Natural killer cell (primary cell): ENCODE measurements at regions not wholly inside any gene's neighbourhood (a gene's known extent, or its start where the extent isn't known, plus 50 kb on each side); places are given as distances from the start of the nearest gene placed in this dataset.
"Not testable (repeated sequence)": the region's sequence is repeated elsewhere in the genome, so short reads cannot be mapped to it uniquely, and the experiment has no call there.

Experiments used
- ATAC-seq, 3 donors: fragments of 150-1000 bp in 2 of 3; fragments of 200-7000 bp in 1 of 3; cut with Tn5 transposase; 1 replicate in 1 of 3; 2 replicates in 2 of 3; pipeline ENCODE4 v1.10.0; 2021; ENCODE audit warnings: mild to moderate bottlenecking in 2 of 3, moderate library complexity in 2 of 3
- DNase-seq, 2 donors: peaks; one replicate each; pipeline versions ENCODE4 v3.0.0 to v3.0.0-alpha.2; 2013 to 2021; ENCODE audit warnings: mixed read lengths in 1 of 2
- H3K27ac ChIP-seq: one replicate; pipeline ENCODE4 v1.5.1; 2013; ENCODE audit warnings: mild to moderate bottlenecking, low read length
- H3K27me3 ChIP-seq: one replicate; pipeline ENCODE4 v1.6.1; 2013; ENCODE audit warnings: low read length; ENCODE audit not compliant: control insufficient read depth, insufficient read depth
- H3K36me3 ChIP-seq: one replicate; pipeline ENCODE4 v1.6.1; 2013; ENCODE audit warnings: low read length; ENCODE audit not compliant: control insufficient read depth, insufficient read depth
- H3K4me1 ChIP-seq: one replicate; pipeline ENCODE4 v1.6.1; 2013; ENCODE audit warnings: low read length; ENCODE audit not compliant: control insufficient read depth, insufficient read depth
- H3K4me3 ChIP-seq: one replicate; pipeline ENCODE4 v1.5.1; 2013; ENCODE audit warnings: low read length
- H3K9me3 ChIP-seq: one replicate; pipeline ENCODE4 v1.6.1; 2013; ENCODE audit warnings: low read length; ENCODE audit not compliant: control insufficient read depth, insufficient read depth
- H3K27ac Mint-ChIP-seq, 2 donors: one replicate each; pipeline ENCODE4 v1.8.0; 2022; ENCODE audit warnings: mild to moderate bottlenecking in 2 of 2, mixed read lengths in 2 of 2, moderate library complexity in 1 of 2
- H3K27me3 Mint-ChIP-seq, 2 donors: one replicate each; pipeline ENCODE4 v1.8.0; 2022; ENCODE audit warnings: low read depth in 2 of 2, mixed read lengths in 2 of 2
- H3K36me3 Mint-ChIP-seq: one replicate; pipeline ENCODE4 v1.8.0; 2022; ENCODE audit warnings: mixed read lengths
- H3K4me1 Mint-ChIP-seq, 2 donors: one replicate each; pipeline ENCODE4 v1.8.0; 2022; ENCODE audit warnings: mixed read lengths in 2 of 2
- H3K4me3 Mint-ChIP-seq: one replicate; pipeline ENCODE4 v1.8.0; 2022; ENCODE audit warnings: mild to moderate bottlenecking, moderate library complexity, mixed read lengths
- H3K9me3 Mint-ChIP-seq, 2 donors: one replicate each; pipeline ENCODE4 v1.8.0; 2022; ENCODE audit warnings: mixed read lengths in 2 of 2
- WGBS: methylation state at CpG from one replicate; pipeline ENCODE4 v1.1.7; 2013; ENCODE audit warnings: missing lambda C conversion rate; ENCODE audit not compliant: insufficient coverage; 5-methylcytosine and 5-hydroxymethylcytosine counted together
- intact Hi-C: fragments of 100-400 bp; cut with micrococcal nuclease; formaldehyde crosslinking; loops from one replicate; pipeline ENCODE4 v1.14.2; 2022
- TF ChIP-seq, protein P1 (sequence below): fragments of 200-600 bp; IDR thresholded peaks from one replicate; pipeline ENCODE4 v1.8.0; 2022; ENCODE audit warnings: antibody characterized with exemption

DNA sequence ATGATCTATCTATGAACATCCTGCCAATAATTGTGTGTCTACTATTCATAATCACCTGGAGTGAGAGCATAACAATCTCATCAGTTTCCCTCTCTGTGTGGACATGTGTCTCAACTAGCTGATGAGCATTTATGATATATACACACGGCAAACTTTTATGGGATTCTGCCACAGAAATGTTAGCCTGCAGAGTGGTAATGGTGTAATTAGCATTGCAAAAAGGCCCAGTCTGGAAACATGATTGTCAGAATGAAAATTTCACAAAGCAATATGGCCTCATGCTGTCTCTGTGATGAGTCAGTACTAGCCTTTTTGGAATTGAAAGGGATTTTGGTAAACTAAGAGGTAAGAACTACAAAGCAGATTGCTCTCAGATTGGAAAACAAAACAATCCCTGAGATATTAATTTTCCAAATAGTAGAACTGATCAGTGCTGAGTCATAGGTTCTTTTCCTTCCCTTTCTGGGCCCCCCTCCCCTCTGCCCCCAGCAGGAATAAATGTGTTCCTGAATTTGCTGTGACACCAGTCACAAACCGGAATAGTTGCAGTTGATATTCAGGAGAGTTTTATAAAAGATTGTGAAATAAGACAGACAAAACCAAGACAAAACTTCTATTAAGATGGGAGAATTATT is 189.2 kb downstream of the OSR1 start:
- peaks cover 7 to 10% of the 10 kb centered on the region in 2 donors for H3K9me3 Mint-ChIP-seq
- H3K4me1 ChIP-seq = no peaks in the 10 kb centered on the region
- H3K4me1 Mint-ChIP-seq = no peaks in the 10 kb centered on the region
- H3K27ac Mint-ChIP-seq = no peak overlapping the region
- intact Hi-C loops = no loop called here
- TF ChIP-seq, protein P1, sequence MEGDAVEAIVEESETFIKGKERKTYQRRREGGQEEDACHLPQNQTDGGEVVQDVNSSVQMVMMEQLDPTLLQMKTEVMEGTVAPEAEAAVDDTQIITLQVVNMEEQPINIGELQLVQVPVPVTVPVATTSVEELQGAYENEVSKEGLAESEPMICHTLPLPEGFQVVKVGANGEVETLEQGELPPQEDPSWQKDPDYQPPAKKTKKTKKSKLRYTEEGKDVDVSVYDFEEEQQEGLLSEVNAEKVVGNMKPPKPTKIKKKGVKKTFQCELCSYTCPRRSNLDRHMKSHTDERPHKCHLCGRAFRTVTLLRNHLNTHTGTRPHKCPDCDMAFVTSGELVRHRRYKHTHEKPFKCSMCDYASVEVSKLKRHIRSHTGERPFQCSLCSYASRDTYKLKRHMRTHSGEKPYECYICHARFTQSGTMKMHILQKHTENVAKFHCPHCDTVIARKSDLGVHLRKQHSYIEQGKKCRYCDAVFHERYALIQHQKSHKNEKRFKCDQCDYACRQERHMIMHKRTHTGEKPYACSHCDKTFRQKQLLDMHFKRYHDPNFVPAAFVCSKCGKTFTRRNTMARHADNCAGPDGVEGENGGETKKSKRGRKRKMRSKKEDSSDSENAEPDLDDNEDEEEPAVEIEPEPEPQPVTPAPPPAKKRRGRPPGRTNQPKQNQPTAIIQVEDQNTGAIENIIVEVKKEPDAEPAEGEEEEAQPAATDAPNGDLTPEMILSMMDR = no peak
- H3K27me3 Mint-ChIP-seq = no peaks in the 10 kb centered on the region
- 96% methylated on average over 1 of the region's 2 CpGs for WGBS
- ATAC-seq = no peak
- H3K4me3 Mint-ChIP-seq = no peak overlapping the region
- no peak overlapping the region for H3K27ac ChIP-seq
- H3K36me3 ChIP-seq = no peaks in the 10 kb centered on the region
- H3K4me3 ChIP-seq = no peak overlapping the region
- no peaks in the 10 kb centered on the region for H3K36me3 Mint-ChIP-seq
- H3K27me3 ChIP-seq = no peaks in the 10 kb centered on the region
- H3K9me3 ChIP-seq = no peaks in the 10 kb centered on the region
- no peak for DNase-seq

DNA sequence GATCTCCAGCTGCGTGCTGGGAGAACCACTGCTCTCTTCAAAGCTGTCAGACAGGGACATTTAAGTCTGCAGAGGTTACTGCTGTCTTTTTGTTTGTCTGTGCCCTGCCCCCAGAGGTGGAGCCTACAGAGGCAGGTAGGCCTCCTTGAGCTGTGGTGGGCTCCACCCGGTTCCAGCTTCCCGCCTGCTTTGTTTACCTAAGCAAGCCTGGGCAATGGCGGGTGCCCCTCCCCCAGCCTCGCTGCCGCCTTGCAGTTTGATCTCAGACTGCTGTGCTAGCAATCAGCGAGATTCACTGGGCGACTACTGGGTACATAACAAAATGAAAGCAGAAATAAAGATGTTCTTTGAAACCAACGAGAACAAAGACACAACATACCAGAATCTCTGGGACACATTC is 194.3 kb downstream of the OSR1 start:
- H3K27me3 Mint-ChIP-seq, ATAC-seq, H3K36me3 ChIP-seq, H3K36me3 Mint-ChIP-seq, H3K27me3 ChIP-seq, H3K4me1 ChIP-seq, H3K9me3 ChIP-seq, H3K4me1 Mint-ChIP-seq, intact Hi-C loops, DNase-seq, H3K4me3 ChIP-seq, H3K27ac Mint-ChIP-seq, H3K4me3 Mint-ChIP-seq, H3K27ac ChIP-seq: not testable (repeated sequence)
- 69% methylated on average over 7 of the region's 9 CpGs for WGBS
- peaks cover 9 to 16% of the 10 kb centered on the region in 2 donors for H3K9me3 Mint-ChIP-seq

DNA sequence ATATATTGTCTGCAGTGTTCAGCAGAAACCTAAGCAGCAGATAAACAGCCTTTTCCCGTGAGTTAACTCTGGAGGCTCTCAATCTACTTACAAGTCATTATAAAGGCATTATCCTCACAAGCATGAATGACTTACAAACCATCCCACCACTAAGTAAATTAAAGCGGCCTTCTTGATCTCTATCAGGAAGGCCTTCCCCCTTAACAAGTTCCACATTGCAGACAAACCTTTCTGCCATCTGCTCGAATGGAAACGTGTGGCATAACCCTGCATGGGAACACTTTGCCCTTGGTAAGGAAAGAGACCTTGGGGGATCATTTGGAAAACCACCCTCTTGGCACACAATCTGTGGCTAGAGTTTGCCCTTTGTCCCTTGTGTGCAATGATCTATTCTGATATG is 199.5 kb downstream of the OSR1 start:
- H3K36me3 Mint-ChIP-seq = peaks cover 9% of the 10 kb centered on the region
- no peaks in the 10 kb centered on the region for H3K4me1 Mint-ChIP-seq
- DNase-seq (no peak), ATAC-seq (no peak)
- H3K9me3 Mint-ChIP-seq = peaks cover 7 to 24% of the 10 kb centered on the region in 2 donors
- Histone ChIP-seq H3K36me3 (no peaks in the 10 kb centered on the region), H3K27ac (no peak overlapping the region), H3K9me3 (no peaks in the 10 kb centered on the region), H3K4me1 (no peaks in the 10 kb centered on the region), H3K27me3 (no peaks in the 10 kb centered on the region), H3K4me3 (no peak overlapping the region)
- WGBS = 82% methylated on average over 4 of the region's 4 CpGs
- intact Hi-C loops = no loop called here
- no peaks in the 10 kb centered on the region for H3K27me3 Mint-ChIP-seq
- H3K27ac Mint-ChIP-seq = no peak overlapping the region
- no peak overlapping the region for H3K4me3 Mint-ChIP-seq
- TF ChIP-seq, protein P1 = no peak

DNA sequence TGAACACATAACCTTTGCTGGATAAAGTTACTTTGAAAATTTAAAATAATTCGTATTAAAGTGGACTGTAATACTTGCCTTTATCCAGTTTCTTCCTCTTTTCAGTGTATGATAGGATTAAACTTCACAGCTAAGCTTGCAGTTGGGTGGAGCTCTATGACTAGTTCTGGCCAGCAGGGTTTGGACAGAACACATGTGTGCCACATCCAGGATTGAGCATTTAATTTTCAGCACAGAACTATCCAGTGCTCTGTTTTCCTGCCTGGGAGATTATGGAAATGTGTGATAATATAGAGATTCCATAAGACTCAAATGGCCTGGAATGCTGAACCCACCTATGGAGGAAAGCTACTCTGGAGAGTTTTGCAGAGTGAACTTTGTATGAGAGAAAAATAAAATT is 200.2 kb downstream of the OSR1 start:
- H3K27me3 ChIP-seq = no peaks in the 10 kb centered on the region
- TF ChIP-seq, protein P1 = no peak
- H3K36me3 ChIP-seq = no peaks in the 10 kb centered on the region
- no CpG with 5 or more reads among the region's 1 CpG for WGBS
- ATAC-seq (no peak), DNase-seq (no peak)
- H3K27ac ChIP-seq = no peak overlapping the region
- H3K4me3 Mint-ChIP-seq = no peak overlapping the region
- intact Hi-C loops = no loop called here
- H3K4me1 ChIP-seq = no peaks in the 10 kb centered on the region
- no peaks in the 10 kb centered on the region for H3K4me1 Mint-ChIP-seq
- peaks cover 9% of the 10 kb centered on the region for H3K36me3 Mint-ChIP-seq
- H3K27ac Mint-ChIP-seq = no peak overlapping the region
- no peaks in the 10 kb centered on the region for H3K27me3 Mint-ChIP-seq
- H3K9me3 Mint-ChIP-seq = peaks cover 7 to 25% of the 10 kb centered on the region in 2 donors
- no peak overlapping the region for H3K4me3 ChIP-seq
- H3K9me3 ChIP-seq = no peaks in the 10 kb centered on the region
